Sigmoid colon (tissue), 4 donors: ENCODE measurements at regions not wholly inside any gene's neighbourhood (a gene's known extent, or its start where the extent isn't known, plus 50 kb on each side); places are given as distances from the start of the nearest gene placed in this dataset.

Experiments
- EP300 ChIP-seq, 4 donors: sonication (generic); formaldehyde crosslinking; IDR thresholded peaks; one replicate each; pipeline ENCODE4 v1.6.1; 2017; ENCODE audit warnings: antibody characterized with exemption in 4 of 4
- POLR2A ChIP-seq, 2 donors: fragments of 450-650 bp; IDR thresholded peaks; one replicate each; pipeline ENCODE4 v1.6.1; 2016; ENCODE audit warnings: antibody characterized with exemption in 2 of 2, mild to moderate bottlenecking in 2 of 2, moderate library complexity in 2 of 2
- TF ChIP-seq, protein P1 (sequence below), 4 experiments: fragments of 450-650 bp in 3 of 4; fragments of 200-600 bp in 1 of 4; IDR thresholded peaks; one replicate each; pipeline ENCODE4 v1.5.1; 2016 to 2019; ENCODE audit warnings: antibody characterized with exemption in 4 of 4, mild to moderate bottlenecking in 3 of 4, moderate library complexity in 2 of 4

- TF ChIP-seq EP300 (IDR thresholded peaks at IDR 0.05) (no peak), POLR2A (IDR thresholded peaks at IDR 0.05) (no peak)
- TF ChIP-seq, protein P1, sequence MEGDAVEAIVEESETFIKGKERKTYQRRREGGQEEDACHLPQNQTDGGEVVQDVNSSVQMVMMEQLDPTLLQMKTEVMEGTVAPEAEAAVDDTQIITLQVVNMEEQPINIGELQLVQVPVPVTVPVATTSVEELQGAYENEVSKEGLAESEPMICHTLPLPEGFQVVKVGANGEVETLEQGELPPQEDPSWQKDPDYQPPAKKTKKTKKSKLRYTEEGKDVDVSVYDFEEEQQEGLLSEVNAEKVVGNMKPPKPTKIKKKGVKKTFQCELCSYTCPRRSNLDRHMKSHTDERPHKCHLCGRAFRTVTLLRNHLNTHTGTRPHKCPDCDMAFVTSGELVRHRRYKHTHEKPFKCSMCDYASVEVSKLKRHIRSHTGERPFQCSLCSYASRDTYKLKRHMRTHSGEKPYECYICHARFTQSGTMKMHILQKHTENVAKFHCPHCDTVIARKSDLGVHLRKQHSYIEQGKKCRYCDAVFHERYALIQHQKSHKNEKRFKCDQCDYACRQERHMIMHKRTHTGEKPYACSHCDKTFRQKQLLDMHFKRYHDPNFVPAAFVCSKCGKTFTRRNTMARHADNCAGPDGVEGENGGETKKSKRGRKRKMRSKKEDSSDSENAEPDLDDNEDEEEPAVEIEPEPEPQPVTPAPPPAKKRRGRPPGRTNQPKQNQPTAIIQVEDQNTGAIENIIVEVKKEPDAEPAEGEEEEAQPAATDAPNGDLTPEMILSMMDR (IDR thresholded peaks at IDR 0.05), result no peak
These were observed 1115.5 kb downstream of the TAF11L14 start for GRCh38 chr5:18749763-18750162.
